ENCODE measurements at regions not wholly inside any gene's neighbourhood (a gene's known extent, or its start where the extent isn't known, plus 50 kb on each side); places are given as distances from the start of the nearest gene placed in this dataset.

- Histone ChIP-seq H3K9me3 (no peaks in the 10 kb centered on the region), H3K4me1 (no peaks in the 10 kb centered on the region), H3K27me3 (no peaks in the 10 kb centered on the region), H3K27ac (no peak overlapping the region), H3K36me3 (no peaks in the 10 kb centered on the region), H3K4me3 (no peak overlapping the region)
- intact Hi-C loops (cut with DNase I; ENCODE audit: low total_unique reads) = no loop called here
- TF ChIP-seq CTCF (IDR thresholded peaks at IDR 0.05) = no peak
- no peak for DNase-seq
Observed at GRCh38 chr10:107855301-107856046, 691.0 kb upstream of the SORCS1 start.

DNA sequence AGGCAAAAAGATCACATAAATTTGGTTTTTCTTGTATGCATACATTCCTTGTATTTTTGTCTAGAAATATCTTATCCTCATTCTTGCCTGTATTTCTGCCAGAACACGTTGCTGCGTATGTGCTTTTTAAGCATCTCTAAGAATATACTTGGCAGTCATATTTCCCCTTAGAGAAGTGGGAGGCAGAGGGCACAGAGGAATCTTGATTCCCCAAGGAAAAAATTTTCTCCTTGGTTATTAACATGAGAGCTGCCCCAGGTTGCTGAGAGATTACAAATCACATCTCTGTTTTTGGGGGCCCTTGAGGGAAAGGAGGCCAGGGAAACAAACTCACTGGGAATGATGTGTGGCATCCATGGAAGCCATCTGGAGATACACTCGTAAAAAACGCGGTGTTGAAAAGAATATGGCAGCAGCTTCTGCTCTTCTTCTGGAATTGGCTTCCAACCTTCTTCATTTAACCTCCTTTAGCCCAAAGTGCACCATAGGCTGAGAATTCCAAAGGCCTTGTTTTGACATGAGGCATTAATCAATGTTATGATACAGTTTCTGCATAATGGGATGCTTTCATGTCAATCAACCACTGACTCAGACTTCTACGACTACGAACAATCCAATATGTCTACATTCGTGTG is 684.3 kb upstream of the SORCS1 start:
- Histone ChIP-seq H3K27me3 (no peaks in the 10 kb centered on the region), H3K4me1 (no peaks in the 10 kb centered on the region), H3K36me3 (no peaks in the 10 kb centered on the region), H3K4me3 (no peak overlapping the region), H3K27ac (no peak overlapping the region), H3K9me3 (no peaks in the 10 kb centered on the region)
- TF ChIP-seq CTCF (IDR thresholded peaks at IDR 0.05) = no peak
- intact Hi-C loops (cut with DNase I; ENCODE audit: low total_unique reads) = no loop called here
- no peak for DNase-seq

DNA sequence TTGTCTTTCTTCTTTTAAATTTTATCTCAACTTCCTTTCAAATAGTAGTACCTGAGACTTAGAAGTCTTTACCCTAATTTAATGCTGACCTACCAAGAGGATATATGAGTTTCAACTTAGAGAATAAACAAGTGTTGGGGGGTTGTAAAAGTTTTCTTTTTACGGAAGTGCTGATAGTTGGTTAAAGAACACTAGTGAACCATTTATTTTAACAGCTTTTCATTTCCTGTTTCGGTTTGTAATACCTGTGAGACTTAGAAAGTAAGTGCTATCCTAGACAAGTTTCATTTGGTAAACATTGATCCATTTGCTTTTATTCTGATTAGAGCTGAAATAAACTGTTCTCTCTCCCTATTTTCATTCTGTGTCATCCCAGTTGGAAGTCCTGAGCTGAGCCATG is 683.1 kb upstream of the SORCS1 start:
- Histone ChIP-seq H3K4me3 (no peak overlapping the region), H3K27me3 (no peaks in the 10 kb centered on the region), H3K27ac (no peak overlapping the region), H3K4me1 (no peaks in the 10 kb centered on the region), H3K9me3 (no peaks in the 10 kb centered on the region), H3K36me3 (no peaks in the 10 kb centered on the region)
- no peak for DNase-seq
- intact Hi-C loops (cut with DNase I; ENCODE audit: low total_unique reads) = no loop called here
- TF ChIP-seq CTCF (IDR thresholded peaks at IDR 0.05) = no peak

GRCh38 chr10:107834706-107835105 is 670.2 kb upstream of the SORCS1 start:
- no peaks in the 10 kb centered on the region for H3K27me3 ChIP-seq
- no peaks in the 10 kb centered on the region for H3K4me1 ChIP-seq
- TF ChIP-seq CTCF (IDR thresholded peaks at IDR 0.05) = no peak
- intact Hi-C loops (cut with DNase I; ENCODE audit: low total_unique reads) = no loop called here
- no peak overlapping the region for H3K27ac ChIP-seq
- no peak for DNase-seq
- no peak overlapping the region for H3K4me3 ChIP-seq
- no peaks in the 10 kb centered on the region for H3K36me3 ChIP-seq
- no peaks in the 10 kb centered on the region for H3K9me3 ChIP-seq

- Histone ChIP-seq H3K4me1 (no peaks in the 10 kb centered on the region), H3K9me3 (no peaks in the 10 kb centered on the region), H3K27ac (no peak overlapping the region), H3K27me3 (no peaks in the 10 kb centered on the region), H3K36me3 (no peaks in the 10 kb centered on the region), H3K4me3 (no peak overlapping the region)
- no peak for DNase-seq
- TF ChIP-seq CTCF (IDR thresholded peaks at IDR 0.05) = no peak
- intact Hi-C loops (cut with DNase I; ENCODE audit: low total_unique reads) = no loop called here
Observed at GRCh38 chr10:107831772-107832171, 667.3 kb upstream of the SORCS1 start.
